ENCODE measurements at regions not wholly inside any gene's neighbourhood (a gene's known extent, or its start where the extent isn't known, plus 50 kb on each side); places are given as distances from the start of the nearest gene placed in this dataset.
A peak's percentile ranks its signal among the peaks of the same experiment; 100 is the strongest.

- no peak for DNase-seq
Observed at GRCh38 chr20:59437601-59438031, 137.2 kb downstream of the EDN3 start.

GRCh38 chr20:59438201-59438600 is 137.8 kb downstream of the EDN3 start:
- no peak for DNase-seq

- DNase-seq: no peak
Observed at GRCh38 chr20:59439243-59439642, 138.8 kb downstream of the EDN3 start.

GRCh38 chr20:59441306-59441705 is 140.9 kb downstream of the EDN3 start:
- no peak for DNase-seq

GRCh38 chr20:59441860-59442810 is 141.7 kb downstream of the EDN3 start:
- DNase-seq: no peak

GRCh38 chr20:59443550-59443949 is 143.1 kb downstream of the EDN3 start:
- DNase-seq: no peak

- DNase-seq: no peak
Observed at GRCh38 chr20:59446376-59446775, 146.0 kb downstream of the EDN3 start.

GRCh38 chr20:59448196-59448595 is 147.8 kb downstream of the EDN3 start:
- no peak for DNase-seq

- no peak for DNase-seq
Observed at GRCh38 chr20:59448851-59449444, 148.5 kb downstream of the EDN3 start.

- no peak for DNase-seq
Observed at GRCh38 chr20:59451066-59451630, 150.7 kb downstream of the EDN3 start.

GRCh38 chr20:59451641-59452040 is 151.2 kb downstream of the EDN3 start:
- DNase-seq: no peak

- DNase-seq: no peak
Observed at GRCh38 chr20:59452856-59453255, 151.5 kb upstream of the PHACTR3 start.

GRCh38 chr20:59453759-59454560 is 150.4 kb upstream of the PHACTR3 start:
- no peak for DNase-seq

- DNase-seq: peak; percentile 2
Observed at GRCh38 chr20:59455402-59456341, 148.7 kb upstream of the PHACTR3 start.

GRCh38 chr20:59456342-59457279 is 147.7 kb upstream of the PHACTR3 start:
- DNase-seq: no peak

- DNase-seq: no peak
Observed at GRCh38 chr20:59458645-59459044, 145.7 kb upstream of the PHACTR3 start.

- DNase-seq: no peak
Observed at GRCh38 chr20:59459586-59459985, 144.8 kb upstream of the PHACTR3 start.

GRCh38 chr20:59460352-59460751 is 144.0 kb upstream of the PHACTR3 start:
- DNase-seq: no peak

- no peak for DNase-seq
Observed at GRCh38 chr20:59461526-59461925, 142.8 kb upstream of the PHACTR3 start.

GRCh38 chr20:59462249-59462648 is 142.1 kb upstream of the PHACTR3 start:
- DNase-seq: no peak
